GM04503 (cell line): ENCODE measurements at regions not wholly inside any gene's neighbourhood (a gene's known extent, or its start where the extent isn't known, plus 50 kb on each side); places are given as distances from the start of the nearest gene placed in this dataset.

ENCODE experiments used
- DNase-seq: peaks from one replicate; pipeline ENCODE4 v3.0.0-alpha.2; 2012; ENCODE audit warnings: low read depth

DNA sequence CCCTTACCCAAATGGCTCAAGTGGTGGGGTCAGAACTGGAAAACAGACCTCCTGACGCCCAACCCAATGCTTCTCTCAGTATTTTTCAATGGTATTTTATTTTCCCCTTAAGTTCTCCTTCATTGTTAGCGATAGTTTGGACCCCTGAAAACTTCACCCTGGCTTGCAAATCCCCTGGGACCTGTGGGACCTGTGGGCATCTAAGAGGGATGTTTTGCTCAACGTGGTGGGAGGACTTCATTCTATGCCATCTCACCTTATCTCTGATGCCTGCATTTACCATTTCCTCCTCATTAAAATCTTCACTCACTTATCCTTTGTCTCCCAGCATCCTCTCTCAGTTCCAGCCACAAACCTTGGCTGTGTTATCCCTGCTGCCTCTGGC is 59.4 kb upstream of the GZMB start:
- no peak for DNase-seq

DNA sequence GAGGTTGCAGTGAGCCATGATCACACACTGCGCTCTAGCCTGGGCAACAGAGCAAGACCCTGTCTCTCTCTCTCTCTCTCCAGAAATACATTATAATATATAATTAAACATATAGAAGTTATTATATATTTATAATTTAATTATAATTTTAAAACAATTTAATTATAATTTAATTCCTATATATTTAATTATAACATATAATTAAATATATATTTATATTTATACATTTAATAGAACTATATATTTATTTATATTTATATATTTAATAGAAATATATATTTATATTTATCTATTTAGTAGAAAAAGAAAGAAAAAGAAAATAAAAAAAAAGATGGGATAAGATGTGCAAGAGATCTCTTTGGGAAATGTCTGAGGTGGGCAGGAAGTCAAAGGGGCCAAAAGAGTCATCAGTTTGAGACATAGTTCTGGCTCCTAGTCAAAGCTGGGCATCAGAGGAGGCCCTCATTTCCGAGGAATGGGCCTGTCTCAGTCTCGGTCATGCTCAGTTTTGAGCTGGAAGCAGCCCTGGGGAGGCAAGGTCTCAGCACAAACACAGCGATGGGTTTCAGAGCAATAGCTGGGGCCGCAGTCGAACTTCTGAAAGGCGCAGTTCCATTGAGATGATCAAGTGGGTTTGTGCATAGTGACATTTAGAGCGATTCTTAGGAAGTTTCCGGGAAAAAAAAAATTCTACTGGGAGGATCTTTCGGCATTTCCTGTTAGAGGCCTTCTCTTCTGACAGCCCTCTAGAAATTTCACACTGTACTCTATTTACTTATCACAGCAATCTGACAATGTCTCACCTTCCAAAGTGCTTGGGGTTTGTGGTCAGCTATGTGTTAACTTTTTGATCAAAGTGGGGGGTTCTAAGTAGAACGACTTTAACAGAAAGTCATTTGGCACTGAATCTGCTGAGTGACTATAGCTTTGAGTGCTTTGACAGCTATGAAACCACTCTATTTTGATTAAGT is 58.7 kb upstream of the GZMB start:
- DNase-seq: no peak

DNA sequence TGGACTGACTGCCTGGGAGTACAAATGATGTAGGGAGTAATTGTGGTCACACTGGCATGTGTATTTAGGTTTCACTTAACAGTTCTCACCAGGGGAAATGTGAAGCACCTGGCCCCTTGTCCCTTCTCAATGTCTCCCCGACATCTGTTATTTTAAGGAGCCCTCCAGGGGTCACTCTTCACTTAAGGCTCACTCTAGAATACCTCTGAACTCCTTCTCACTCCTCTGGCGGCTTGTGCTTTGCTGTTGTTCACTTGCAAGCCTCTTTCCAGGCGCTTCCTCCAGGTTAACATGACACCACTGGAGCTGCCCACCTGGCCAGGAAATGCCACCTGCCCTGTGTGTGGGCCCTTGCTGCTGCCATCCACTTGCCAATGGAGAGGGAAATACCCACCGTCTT is 56.5 kb upstream of the GZMB start:
- DNase-seq: no peak

DNA sequence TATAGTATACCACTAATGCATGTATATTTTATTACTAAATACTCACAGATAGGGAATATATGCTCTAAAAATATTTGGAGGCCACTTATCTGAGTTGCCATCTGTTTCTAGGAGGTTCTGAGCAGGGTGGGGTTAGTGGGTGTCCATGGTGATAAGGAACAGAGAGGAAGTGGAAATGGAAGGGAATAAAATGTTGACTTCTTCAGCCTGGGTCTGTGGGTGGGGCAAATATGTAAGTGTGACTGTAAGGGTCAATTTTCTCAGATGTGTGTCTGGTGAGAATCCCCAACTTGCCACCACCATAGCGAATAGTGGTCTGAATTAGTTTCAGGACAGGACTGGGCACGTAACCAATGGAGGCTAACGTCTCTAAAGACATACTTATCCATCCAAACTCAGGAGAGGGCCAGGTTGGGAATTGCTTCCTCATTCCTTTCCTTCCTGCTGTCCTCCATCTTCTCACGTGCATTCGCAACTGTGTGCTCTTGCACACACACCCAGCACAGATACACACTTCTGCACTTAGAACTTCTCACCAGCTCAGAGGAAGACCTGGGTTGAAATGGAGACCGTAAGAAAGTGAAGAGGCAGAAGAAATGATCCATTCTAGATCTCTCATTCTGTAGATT is 54.2 kb upstream of the GZMB start:
- no peak for DNase-seq
